NCI-H345 treated with DMSO at 0.1 percent for 48 hours (cell line): ENCODE measurements at regions not wholly inside any gene's neighbourhood (a gene's known extent, or its start where the extent isn't known, plus 50 kb on each side); places are given as distances from the start of the nearest gene placed in this dataset.

Experiments used
- DNase-seq: peaks from one replicate; lab custom pipeline; 2025; ENCODE audit not compliant: unreplicated experiment; lab: John Stamatoyannopoulos, UW

DNA sequence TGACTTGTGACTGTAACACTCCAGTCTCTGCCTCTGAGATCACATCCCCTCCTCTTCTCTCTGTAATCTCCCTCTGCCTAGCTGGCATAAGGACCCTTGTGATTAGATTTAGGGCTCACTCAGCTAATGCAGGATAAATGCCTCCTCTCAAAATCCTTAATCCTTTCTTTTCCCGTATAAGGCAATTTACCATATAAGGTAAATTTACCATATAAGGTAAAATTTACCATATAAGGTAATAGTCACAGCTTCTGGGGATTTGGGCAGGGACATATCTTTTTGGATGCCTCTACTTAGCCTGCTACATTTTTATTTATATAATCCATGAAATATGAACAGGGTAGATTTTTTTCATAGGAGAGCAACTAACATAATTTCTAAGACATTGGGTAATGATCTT, 318.0 kb upstream of the PUM3 start:
- DNase-seq = no peak

DNA sequence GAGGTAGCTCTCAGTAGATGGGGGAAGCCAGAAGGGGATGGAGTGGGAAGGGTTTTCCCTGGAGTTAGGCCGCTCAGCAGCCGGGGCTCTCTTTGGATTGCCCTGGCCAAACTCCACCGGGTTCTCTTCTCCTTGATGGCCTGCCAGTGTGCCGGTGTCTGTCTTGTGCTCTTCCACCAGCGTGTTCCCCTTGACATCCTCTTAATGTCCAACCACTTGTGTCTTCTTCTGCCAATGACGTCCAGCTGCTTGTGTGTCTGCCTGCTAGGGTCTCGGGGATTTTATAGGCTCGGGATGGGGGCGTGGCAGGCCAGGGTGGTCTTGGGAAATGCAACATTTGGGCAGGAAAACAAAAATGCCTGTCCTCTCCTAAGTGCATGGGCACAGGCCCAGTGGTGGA, 313.1 kb upstream of the PUM3 start:
- DNase-seq = no peak

DNA sequence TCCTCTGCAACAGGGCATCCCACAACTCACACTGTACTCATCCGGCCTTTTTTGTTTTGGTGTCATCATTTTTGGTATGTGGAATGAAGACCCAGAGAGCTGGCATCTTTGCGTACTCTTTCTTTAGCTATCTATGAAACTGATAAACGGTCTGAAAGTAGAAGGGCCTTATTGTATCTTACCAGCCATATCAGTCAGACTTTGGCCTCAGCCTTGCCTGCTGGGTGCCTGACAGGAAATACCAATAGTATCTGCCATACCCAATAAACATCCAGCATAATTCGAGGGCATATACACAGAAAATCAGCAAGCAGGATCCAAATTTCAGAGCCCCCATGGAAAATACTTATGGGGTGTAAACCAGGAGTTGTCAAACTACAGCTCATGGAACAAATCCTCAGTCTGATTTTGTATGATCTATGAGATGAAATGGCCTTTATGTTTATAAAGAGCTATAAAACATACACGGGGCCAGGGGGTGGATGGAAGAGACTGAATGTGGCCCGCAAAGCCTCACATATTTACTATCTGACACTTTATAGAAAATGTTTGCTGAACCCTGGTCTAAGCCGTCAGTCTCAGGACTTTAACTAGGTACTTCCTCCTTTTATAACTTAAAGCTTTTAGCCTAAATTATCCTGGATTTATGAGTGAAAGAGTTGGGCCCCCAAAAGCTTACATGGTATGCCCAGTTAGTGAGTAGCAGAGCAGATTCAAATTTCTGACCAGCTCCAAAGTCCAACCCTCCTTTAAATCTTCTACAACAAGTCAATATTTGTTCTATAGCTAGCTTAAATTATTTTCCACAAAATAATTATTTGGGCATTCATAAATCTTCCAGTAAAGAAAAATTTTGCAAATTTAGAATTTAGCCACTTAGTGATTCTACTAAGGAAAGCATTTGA, 308.0 kb upstream of the PUM3 start:
- DNase-seq = no peak

DNA sequence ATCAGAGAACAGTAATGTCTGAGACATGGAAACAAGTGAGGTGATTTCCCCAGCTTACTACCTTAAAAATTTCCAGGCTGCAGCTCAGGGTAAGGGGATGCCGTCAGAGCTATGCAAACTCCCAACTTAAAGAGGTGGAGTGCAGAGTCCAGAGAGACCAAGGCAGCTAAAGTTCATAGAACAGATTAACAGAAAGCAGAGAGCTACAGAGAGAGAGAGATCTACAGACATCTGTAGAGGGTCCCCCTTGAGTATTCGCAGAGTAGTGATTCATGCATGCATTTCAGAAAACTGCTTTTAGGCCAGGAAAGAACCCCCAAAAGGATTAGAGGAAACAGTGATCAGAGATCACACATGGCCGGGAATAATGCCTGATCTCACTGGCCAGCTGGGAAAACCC, 306.2 kb upstream of the PUM3 start:
- DNase-seq = no peak

DNA sequence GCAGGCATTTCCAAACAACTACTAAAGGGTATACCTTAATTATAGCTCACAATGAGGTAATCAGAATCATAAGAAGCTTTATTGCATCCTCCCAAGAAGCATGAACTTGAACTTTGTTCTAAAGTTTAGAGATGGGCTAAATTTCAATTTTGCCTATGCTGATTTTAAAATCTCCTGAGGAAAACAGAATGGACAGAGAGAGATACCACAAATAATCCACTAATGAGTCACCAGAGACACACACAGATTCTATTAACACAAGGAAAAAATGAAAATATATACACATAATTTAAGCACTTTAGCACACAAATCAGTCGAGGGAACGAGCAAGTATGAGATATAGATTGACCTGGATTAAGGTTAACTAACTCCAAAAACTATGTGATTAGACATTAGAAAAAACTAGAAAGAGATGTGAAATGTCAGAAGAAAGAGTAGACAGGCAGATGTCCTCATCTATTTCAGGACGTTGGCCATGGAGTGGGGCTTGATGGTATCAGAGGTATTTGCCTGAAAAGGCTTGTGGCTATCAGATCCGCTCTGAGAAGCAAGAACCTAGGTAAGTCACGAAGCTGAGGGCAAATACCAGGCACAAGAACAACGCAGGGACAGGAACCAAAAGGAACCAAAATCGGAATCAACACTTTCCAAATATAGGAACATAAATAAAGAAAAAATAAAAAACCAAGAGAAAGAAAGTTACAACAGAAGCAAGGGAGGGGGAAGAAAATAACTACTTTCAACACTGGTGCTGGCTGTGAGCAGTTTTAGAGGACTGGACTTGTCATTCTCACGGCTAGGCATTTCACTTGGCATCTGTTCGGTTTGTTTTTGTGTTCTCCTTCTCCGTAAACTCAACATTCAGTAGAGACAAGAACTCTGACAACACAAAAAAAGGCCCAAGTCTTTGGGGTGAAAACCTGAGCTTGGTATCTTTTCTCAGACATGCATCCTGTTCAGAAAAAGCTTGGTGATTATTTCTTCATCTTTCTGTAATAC, 294.6 kb upstream of the PUM3 start:
- DNase-seq = no peak

DNA sequence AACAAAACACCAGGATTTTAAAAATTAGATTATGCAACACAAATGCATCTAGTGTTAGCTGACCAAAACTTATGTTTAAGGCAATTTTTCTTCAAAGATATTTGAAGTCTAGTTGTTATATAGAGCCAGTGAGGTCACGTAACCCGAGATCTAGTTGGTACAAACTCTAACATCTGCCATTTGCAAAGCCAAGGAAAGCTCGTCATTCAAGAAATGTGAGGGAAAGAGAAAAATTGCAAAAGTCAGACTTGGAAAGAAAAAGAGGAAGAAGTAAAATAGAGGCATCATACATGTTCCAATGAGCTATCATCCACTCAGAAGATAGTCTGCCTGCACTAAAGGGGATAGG, 293.4 kb upstream of the PUM3 start:
- DNase-seq = no peak

DNA sequence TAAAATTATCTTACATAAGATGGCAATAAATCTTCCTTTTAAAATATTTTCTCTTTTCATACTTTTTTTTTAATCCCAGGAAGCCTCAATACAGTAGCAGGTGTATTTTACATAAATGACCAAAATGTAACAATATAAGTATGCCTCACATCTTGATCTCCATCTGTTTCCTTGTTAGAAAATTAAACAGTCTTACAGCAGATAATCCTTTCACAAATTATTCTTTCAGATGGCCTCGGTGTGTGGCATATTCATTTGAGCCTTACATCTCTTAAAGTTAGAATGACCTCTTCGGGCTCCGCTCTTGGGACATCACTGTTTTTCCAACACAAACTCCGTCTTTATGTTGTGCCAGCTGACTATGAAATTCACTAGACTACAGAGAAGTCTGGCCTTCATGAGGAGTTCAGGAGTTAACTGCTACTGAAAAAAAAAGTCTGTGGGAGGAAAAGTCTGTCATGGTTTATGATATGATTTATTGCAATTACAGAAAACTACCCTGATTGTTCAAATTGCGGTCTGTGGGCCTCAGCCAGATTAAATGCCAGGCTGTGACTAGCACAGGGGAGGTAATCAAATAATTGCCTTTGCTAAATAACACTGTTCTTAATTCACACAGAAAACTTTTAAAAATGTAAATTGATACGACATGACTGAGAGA, 292.9 kb upstream of the PUM3 start:
- DNase-seq = no peak

DNA sequence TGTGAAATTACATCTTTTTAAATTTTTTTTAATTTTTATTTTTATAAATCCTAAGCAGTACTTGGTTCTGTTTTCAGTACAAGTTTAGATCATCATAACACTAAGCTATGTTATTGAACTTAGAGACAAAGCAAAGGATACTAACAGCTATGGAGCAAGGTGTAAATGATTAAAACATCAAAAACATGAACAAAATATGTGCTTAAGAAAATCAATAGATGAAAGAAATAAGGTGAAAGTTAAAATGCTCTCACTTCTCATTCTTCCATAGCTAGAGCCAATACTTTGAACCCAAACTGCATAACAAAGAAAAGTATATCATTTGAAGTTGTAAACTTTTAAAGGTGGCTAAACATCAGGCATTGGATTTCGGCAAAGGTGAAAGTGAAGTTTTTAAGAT, 292.3 kb upstream of the PUM3 start:
- no peak for DNase-seq

DNA sequence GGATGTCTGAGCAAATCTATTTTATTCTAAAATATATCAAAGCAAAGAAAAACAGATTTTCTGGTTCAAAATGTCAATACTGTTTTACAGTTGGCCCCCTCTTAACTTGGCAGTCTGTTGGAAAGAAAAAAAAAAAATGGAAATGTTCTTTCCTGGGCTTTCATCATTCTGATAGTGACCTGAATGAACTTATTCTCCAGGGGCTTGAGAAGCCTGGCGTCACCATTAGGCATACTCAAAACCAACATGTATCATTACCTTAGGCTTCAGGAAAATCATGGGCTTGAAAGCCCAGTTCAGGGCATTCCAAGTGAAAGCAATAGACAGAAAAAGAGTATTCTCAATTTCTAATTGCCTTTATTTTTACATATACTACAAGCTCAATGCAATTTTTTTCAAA, 283.7 kb upstream of the PUM3 start:
- DNase-seq = no peak

DNA sequence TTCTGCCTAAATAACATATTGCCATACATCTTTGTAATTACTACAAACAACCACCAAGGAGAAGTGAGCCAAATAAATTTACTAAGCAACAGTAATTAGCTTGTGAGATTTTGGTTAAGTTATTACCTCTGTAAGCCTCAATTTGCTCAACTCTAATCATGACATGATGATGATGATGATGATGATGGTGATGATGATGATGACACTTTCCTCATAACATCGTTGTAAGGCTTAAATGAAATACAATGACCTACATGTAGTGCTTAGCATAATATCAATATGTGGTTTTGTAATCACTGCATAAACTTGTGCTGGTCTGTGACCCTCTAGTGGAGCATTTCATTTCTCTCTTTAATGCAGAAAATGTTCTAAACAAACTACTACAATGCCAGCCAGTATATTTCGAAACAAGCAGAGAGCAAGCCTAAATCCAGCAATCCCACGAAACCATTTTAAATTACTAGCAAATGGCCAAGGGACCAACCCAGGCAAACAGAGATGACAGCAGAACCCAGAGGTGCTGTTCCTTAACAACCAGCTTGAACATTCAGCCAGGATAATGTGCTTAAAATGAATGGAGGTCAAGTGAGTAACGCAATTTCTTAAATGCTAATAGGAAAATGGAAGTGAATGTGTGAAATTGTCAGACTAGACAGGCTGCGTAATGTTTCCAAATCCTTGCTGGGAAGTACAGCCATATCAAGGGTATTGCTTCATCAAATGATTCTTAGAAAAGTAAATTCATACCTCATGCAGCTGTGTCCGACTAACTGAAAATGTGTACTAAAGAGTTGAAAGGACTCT, 281.9 kb upstream of the PUM3 start:
- no peak for DNase-seq

DNA sequence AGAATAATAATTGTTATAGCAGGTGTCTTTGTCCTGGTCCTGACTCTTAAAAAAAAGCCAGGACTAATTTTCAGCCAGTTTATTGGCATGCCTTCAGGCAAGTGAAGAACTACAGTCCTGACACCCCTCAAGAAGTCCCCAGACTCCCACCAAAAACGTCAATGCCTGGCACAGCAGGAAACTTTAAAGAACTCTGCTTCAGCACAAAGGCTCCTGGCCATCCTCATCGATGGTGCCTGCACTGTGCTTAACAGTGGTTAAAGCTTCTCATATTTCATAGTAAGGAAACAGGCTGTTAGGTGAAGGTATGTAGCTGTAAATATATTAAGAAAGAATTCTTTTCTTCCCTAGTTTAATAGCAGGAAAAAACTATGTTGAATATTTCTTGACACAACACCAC, 280.1 kb upstream of the PUM3 start:
- DNase-seq = no peak

DNA sequence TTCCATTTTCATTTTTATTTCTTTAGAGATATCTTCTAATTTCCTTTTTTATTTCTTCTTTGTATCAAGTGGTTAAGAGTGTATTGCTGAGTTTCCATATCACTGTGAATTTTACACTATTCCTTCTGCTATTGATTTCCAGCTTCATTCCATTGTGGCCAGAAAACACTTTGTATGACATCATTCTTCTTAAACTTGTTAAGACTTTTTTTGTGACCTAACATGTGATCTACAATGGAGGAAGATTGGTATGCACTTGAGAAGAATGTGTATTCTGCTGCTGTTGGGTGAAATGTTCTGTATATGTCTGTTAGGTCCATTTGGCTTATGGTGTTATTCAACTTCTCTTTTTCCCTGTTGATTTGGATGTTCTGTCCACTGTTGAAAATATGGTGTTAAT, 274.2 kb upstream of the PUM3 start:
- DNase-seq = no peak

DNA sequence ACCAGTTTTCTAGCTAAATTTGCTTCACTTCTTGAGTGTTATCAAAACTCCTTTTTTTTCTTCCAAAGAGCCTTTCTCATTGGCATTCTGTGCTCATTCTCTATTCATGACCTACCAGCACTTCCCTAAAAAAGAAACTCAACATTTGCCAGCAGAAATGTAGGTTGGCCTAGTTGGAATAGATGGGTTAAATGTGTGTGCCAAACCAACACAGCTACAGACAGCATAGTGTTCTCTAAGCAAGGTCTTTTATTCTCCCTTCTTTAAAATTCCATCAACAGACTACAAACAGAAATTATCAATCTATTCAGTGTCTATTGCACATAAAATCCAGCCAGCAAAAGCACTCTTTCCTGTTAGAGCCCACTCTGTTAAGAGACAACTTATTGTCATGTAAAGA, 255.8 kb upstream of the PUM3 start:
- DNase-seq = no peak

DNA sequence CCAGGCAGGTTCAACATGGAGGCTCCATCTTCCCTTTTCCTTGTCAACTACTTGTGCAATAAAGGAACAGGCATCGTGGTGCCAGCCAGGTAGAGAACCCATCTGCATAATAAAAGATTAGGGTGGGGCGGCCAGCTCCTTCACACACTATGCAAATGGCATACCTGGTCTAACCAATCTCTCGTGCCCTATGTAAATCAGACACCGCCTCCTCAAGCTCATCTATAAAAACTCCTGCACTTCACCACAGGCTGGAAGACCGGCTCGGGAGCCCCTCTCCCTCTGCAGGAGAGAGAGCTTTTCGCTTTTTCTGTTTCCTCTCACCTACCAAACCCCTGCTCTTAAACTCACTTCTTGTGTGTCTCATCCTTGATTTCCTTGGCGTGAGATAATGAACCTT, 244.3 kb upstream of the PUM3 start:
- DNase-seq = no peak

DNA sequence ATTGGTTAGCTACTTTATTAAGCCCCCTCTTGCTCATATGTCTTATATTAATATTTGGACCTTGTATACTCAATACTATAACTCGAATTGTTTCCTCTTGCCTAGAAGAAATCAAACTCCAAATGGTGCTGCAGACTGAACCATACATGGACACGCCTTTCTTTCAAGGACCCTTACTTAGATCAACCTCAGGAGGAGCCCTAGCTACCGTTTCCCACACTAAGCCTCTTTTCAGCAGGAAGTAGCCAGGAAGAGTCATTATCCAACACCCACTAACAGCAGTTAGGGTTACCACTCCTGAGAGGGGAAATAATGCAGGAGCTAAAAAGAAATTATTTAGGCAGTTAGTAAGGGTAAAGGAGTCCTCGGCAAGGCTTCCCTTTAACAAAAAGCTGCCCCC, 243.8 kb upstream of the PUM3 start:
- no peak for DNase-seq

DNA sequence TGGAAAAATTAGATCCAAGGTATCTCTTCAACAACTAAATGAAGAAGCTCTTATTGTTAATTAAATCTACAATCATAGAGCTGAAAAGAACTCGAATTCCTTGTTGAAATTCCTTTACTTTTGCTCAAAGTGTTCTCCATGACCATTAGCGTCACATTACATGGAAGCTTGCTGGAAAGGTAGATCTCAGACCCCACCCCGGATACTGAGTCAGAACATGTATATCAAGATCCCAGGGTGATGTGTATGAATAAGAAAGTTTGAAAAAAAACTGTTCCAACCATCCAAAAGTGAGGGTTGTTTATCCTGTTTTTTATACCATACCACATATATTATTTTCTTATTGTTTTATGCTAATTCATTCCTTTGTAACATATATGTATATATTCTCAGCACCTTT, 237.1 kb upstream of the PUM3 start:
- DNase-seq = no peak

DNA sequence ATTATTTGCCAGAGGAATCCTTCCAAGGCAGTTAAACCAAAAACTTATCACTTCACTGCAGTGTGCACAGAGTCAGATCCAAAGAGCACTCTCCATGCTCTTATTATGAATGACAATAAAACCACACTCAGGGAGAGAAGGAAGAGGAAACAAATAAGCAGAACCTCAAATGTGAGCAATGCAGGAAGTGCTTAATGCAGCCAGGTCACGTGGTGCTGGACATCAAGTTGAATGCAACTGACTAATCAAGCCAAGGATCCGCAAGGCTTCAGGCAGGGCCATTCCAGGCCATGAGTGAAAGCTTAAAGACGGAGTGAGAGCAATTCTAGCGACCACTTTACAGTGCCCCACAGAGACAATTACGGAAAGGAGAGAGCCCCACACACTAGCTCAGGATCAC, 230.4 kb upstream of the PUM3 start:
- no peak for DNase-seq

DNA sequence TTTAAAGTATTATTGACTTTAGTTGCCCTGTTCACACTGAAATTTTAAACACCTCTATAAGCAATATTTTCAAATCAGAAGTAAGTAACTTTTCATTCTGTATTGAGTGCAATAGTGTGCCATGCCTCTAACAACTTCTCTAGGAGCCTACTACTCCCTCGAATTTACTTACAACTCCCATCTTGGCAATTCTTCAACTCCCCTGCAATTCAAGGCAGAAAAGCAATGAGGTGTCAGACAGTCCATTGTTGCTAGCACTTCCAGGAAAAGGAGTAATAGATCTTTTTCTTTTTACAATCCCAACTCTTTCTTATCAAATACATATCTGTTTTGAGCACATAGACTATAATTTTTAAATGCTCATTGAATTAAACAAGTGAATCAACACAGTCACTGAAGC, 222.7 kb upstream of the PUM3 start:
- no peak for DNase-seq

DNA sequence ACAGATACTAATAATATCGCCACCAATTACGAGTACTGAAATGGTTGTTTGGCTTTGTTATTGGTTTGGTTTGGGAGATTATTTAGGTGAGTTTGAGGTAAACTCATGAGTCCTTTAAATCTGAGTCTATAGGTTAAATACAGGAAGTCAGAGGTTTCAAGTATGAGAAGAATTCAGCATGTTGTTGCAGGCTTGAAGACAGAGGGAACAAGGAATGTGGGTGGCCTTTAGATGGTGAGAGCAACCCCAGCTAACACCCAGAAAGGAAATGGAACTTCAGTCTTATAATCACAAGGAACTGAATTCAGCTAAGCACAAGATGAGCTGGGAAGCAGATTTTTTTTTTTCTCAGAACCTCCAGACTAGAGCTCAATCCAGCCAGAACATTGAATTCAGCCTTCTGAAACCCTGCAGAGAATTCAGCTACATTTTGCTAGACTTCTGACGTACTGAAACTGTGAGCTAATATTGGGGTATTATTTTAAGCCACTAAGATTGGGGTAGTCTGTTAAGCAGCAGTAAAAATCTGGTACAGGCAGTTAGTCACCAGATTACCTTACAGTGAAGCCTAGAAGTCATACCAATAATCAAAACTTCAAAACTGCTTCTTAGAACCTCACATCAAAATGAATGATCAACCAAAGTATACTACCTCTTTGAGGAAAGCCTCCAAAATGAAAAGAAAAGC, 216.0 kb upstream of the PUM3 start:
- no peak for DNase-seq

DNA sequence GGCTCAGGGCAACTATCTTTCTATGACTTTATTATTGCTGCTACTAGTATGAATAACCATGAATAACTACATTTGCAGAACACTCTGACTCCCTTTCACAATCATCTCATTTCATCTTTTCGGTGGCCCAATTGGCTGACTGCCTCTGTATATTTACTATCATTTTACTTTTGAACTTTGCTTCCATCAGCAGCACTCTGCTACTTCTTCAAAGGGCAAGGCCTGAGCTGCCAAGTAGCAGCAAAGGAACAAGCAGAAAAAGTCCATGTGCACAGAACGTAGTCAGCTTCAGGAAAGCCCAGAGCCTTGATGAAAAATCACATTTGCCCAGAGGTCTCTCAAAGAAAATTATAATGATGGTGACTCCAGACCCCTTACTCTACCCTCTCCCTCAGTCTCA, 214.5 kb upstream of the PUM3 start:
- DNase-seq = no peak
